Lower lobe of right lung (tissue), 2 donors: ENCODE measurements at regions not wholly inside any gene's neighbourhood (a gene's known extent, or its start where the extent isn't known, plus 50 kb on each side); places are given as distances from the start of the nearest gene placed in this dataset.

Source experiments
- ATAC-seq, 2 donors: fragments of 200-7000 bp; cut with Tn5 transposase; one replicate each; pipeline ENCODE4 v1.9.1; 2020 to 2022; ENCODE audit warnings: mild to moderate bottlenecking in 2 of 2, moderate library complexity in 2 of 2
- DNase-seq: peaks from one replicate; pipeline ENCODE4 v3.0.0-alpha.2; 2020
- H3K27ac ChIP-seq: fragments of 200-600 bp; one replicate; pipeline ENCODE4 v1.8.0; 2022
- H3K27me3 ChIP-seq: fragments of 200-600 bp; one replicate; pipeline ENCODE4 v1.8.0; 2022; ENCODE audit warnings: low read depth
- H3K36me3 ChIP-seq: fragments of 200-600 bp; one replicate; pipeline ENCODE4 v1.8.0; 2022; ENCODE audit warnings: mild to moderate bottlenecking
- H3K4me1 ChIP-seq: fragments of 200-600 bp; one replicate; pipeline ENCODE4 v1.8.0; 2022
- H3K4me3 ChIP-seq: fragments of 200-600 bp; one replicate; pipeline ENCODE4 v1.8.0; 2022; ENCODE audit warnings: mild to moderate bottlenecking
- H3K9me3 ChIP-seq: fragments of 200-600 bp; one replicate; pipeline ENCODE4 v1.8.0; 2022
- intact Hi-C: fragments of 100-400 bp; cut with DNase I; formaldehyde crosslinking; loops from one replicate; pipeline ENCODE4 v1.11.0; 2022
- TF ChIP-seq, protein P1 (sequence below): fragments of 200-600 bp; IDR thresholded peaks from one replicate; pipeline ENCODE4 v1.8.0; 2022; ENCODE audit warnings: antibody characterized with exemption, mild to moderate bottlenecking
- donor health status: DM: no; HTN: yes; CAD: no; lungs with severe emphysema.

DNA sequence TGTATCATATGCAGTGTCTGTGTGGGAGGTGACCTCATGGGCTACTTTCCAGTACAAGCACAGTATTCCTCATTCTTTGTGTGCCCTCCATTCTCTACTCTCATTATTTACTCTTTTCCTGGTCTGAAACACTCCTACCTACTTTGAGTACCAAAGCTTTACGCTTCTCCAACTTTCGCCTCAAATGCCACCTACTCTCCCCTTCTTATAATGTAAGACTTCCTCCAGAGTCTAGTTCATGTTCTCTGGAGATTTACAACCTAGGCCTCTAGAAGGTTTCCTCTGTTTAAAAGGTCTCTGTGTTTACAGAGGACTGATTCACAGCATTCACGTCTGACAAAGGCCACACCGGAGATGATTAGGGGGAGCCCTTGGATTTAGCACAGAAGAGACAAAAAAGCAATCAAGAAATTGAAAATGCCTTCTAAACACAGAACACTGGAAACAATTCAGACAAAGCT is 302.0 kb downstream of the KLF12 start:
- no peaks in the 10 kb centered on the region for H3K36me3 ChIP-seq
- H3K27me3 ChIP-seq, result no peaks in the 10 kb centered on the region
- no peak for ATAC-seq
- H3K27ac ChIP-seq, result no peak overlapping the region
- H3K4me3 ChIP-seq, result no peak overlapping the region
- no peak for DNase-seq
- no peaks in the 10 kb centered on the region for H3K9me3 ChIP-seq
- no peaks in the 10 kb centered on the region for H3K4me1 ChIP-seq
- TF ChIP-seq, protein P1, sequence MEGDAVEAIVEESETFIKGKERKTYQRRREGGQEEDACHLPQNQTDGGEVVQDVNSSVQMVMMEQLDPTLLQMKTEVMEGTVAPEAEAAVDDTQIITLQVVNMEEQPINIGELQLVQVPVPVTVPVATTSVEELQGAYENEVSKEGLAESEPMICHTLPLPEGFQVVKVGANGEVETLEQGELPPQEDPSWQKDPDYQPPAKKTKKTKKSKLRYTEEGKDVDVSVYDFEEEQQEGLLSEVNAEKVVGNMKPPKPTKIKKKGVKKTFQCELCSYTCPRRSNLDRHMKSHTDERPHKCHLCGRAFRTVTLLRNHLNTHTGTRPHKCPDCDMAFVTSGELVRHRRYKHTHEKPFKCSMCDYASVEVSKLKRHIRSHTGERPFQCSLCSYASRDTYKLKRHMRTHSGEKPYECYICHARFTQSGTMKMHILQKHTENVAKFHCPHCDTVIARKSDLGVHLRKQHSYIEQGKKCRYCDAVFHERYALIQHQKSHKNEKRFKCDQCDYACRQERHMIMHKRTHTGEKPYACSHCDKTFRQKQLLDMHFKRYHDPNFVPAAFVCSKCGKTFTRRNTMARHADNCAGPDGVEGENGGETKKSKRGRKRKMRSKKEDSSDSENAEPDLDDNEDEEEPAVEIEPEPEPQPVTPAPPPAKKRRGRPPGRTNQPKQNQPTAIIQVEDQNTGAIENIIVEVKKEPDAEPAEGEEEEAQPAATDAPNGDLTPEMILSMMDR, result no peak
- intact Hi-C loops, result no loop called here

DNA sequence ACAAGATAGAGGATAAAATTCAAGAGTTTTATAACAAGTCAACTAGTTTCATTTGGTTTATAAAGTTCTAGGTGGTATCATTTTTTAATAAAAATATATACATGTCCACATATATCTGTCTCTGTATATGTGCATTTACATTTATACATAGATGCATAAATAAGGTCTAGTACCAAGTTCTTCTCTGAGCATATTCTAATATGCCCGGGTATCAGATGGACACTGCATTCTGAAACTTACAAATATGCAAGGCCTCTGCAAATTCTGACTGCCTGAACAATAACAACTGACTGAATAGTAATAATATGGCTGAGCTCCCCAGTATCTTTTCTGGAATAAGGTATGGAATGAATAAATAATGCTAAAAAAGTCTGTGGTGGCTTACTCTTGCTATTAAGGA is 304.8 kb downstream of the KLF12 start:
- ATAC-seq (no peak), DNase-seq (no peak)
- intact Hi-C loops, result no loop called here
- TF ChIP-seq, protein P1, result no peak
- no peaks in the 10 kb centered on the region for H3K27me3 ChIP-seq
- H3K4me1 ChIP-seq, result no peaks in the 10 kb centered on the region
- no peaks in the 10 kb centered on the region for H3K36me3 ChIP-seq
- no peak overlapping the region for H3K27ac ChIP-seq
- H3K9me3 ChIP-seq, result no peaks in the 10 kb centered on the region
- no peak overlapping the region for H3K4me3 ChIP-seq

DNA sequence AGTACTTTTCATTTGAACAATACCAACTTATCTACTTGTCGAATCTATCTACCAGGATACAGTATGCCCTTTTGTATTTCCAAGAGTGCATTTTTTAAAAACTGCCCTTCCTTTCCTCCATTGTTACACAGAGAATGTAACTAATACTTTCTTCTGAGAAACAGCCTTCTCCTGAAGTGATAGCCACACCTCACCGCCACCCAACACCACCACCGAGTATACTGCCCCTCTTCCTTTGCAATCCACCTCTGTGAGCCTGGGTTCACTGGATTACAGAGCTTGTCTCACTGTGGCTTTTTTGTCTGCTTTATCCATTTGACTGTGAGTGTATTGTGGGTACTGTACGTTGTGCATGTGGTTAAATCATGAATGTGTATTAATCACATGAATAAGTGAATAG is 305.4 kb downstream of the KLF12 start:
- intact Hi-C loops, result no loop called here
- no peaks in the 10 kb centered on the region for H3K36me3 ChIP-seq
- DNase-seq, result no peak
- H3K27me3 ChIP-seq, result no peaks in the 10 kb centered on the region
- H3K9me3 ChIP-seq, result no peaks in the 10 kb centered on the region
- H3K27ac ChIP-seq, result no peak overlapping the region
- no peak for ATAC-seq
- no peak overlapping the region for H3K4me3 ChIP-seq
- no peaks in the 10 kb centered on the region for H3K4me1 ChIP-seq
- TF ChIP-seq, protein P1, result no peak

DNA sequence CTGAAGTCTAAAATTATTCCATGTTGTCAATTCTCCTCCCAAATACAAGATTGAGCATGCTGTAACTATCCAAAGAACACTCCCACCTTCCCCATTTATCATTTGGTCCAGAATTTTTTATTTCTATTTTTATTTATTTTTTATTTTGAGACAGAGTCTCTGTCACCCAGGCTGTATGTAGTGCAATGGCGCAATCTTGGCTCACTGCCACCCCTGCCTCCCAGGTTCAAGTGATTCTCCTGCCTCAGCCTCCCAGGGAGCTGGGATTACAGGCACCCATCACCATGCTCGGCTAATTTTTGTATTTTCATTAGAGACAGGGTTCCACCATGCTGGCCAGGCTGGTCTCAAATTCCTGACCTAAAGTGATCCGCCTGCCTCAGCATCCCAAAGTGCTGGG is 306.8 kb downstream of the KLF12 start:
- intact Hi-C loops, result no loop called here
- no peaks in the 10 kb centered on the region for H3K36me3 ChIP-seq
- no peaks in the 10 kb centered on the region for H3K4me1 ChIP-seq
- H3K9me3 ChIP-seq, result no peaks in the 10 kb centered on the region
- DNase-seq (no peak), ATAC-seq (no peak)
- no peak overlapping the region for H3K27ac ChIP-seq
- H3K4me3 ChIP-seq, result no peak overlapping the region
- H3K27me3 ChIP-seq, result no peaks in the 10 kb centered on the region
- TF ChIP-seq, protein P1, result no peak

DNA sequence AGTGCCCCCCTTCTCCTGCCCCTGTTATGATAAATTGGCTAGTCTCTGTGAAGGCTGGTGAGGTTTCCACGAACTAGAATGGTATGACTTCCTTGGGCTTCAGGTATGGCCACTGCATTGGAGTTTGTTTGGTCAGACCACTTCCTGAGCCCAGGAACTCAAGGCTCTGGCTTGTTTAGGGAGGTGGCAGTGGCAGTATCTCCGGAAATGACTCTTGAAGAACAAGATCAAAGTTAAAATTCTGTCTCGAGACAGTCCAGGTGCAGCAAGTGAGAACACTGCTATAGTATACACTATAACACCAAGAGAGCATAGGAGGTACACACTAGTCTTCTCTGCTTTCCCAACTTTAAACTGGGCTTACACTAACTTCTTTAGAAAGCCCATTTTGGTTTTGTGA is 309.1 kb downstream of the KLF12 start:
- DNase-seq (no peak), ATAC-seq (no peak)
- H3K4me1 ChIP-seq, result no peaks in the 10 kb centered on the region
- H3K4me3 ChIP-seq, result no peak overlapping the region
- no peak overlapping the region for H3K27ac ChIP-seq
- no peaks in the 10 kb centered on the region for H3K36me3 ChIP-seq
- H3K9me3 ChIP-seq, result no peaks in the 10 kb centered on the region
- intact Hi-C loops, result no loop called here
- TF ChIP-seq, protein P1, result no peak
- no peaks in the 10 kb centered on the region for H3K27me3 ChIP-seq
